Panc1 (cell line): ENCODE measurements at regions not wholly inside any gene's neighbourhood (a gene's known extent, or its start where the extent isn't known, plus 50 kb on each side); places are given as distances from the start of the nearest gene placed in this dataset.

Source experiments
- CTCF ChIP-seq: fragments of 450-650 bp; IDR thresholded peaks from 2 replicates; pipeline ENCODE4 v1.5.1; 2017; ENCODE audit warnings: mild to moderate bottlenecking
- TF ChIP-seq, protein P1 (sequence below), 2 experiments: IDR thresholded peaks; 2 replicates each; pipeline ENCODE4 v1.6.1; 2011 to 2012; ENCODE audit warnings: low read depth in 2 of 2, control low read depth in 1 of 2, low read length in 1 of 2, mild to moderate bottlenecking in 1 of 2, moderate library complexity in 1 of 2; ENCODE audit not compliant: insufficient read depth in 1 of 2

GRCh38 chr2:2696325-2696724 is 365.2 kb upstream of the MYT1L start:
- TF ChIP-seq, protein P1, sequence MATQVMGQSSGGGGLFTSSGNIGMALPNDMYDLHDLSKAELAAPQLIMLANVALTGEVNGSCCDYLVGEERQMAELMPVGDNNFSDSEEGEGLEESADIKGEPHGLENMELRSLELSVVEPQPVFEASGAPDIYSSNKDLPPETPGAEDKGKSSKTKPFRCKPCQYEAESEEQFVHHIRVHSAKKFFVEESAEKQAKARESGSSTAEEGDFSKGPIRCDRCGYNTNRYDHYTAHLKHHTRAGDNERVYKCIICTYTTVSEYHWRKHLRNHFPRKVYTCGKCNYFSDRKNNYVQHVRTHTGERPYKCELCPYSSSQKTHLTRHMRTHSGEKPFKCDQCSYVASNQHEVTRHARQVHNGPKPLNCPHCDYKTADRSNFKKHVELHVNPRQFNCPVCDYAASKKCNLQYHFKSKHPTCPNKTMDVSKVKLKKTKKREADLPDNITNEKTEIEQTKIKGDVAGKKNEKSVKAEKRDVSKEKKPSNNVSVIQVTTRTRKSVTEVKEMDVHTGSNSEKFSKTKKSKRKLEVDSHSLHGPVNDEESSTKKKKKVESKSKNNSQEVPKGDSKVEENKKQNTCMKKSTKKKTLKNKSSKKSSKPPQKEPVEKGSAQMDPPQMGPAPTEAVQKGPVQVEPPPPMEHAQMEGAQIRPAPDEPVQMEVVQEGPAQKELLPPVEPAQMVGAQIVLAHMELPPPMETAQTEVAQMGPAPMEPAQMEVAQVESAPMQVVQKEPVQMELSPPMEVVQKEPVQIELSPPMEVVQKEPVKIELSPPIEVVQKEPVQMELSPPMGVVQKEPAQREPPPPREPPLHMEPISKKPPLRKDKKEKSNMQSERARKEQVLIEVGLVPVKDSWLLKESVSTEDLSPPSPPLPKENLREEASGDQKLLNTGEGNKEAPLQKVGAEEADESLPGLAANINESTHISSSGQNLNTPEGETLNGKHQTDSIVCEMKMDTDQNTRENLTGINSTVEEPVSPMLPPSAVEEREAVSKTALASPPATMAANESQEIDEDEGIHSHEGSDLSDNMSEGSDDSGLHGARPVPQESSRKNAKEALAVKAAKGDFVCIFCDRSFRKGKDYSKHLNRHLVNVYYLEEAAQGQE (IDR thresholded peaks at IDR 0.05; ENCODE audit: insufficient read depth in 1 of 2, low read depth in 2 of 2, low read length in 1 of 2): no peak
- no peak for TF ChIP-seq CTCF
